ENCODE measurements at regions not wholly inside any gene's neighbourhood (a gene's known extent, or its start where the extent isn't known, plus 50 kb on each side); places are given as distances from the start of the nearest gene placed in this dataset.

- H3K27ac ChIP-seq: no peak overlapping the region
- no peaks in the 10 kb centered on the region for H3K4me1 ChIP-seq
- no peaks in the 10 kb centered on the region for H3K36me3 ChIP-seq
- H3K4me3 ChIP-seq: no peak overlapping the region
- ATAC-seq (no peak), DNase-seq (no peak)
- intact Hi-C loops (cut with DNase I): no loop called here
- 89 to 94% (median 92%) methylated on average over 1 of the region's 1 CpG for WGBS, 4 donors
- TF ChIP-seq POLR2A (IDR thresholded peaks at IDR 0.05) (no peak), CTCF (IDR thresholded peaks at IDR 0.05) (no peak)
- no peaks in the 10 kb centered on the region for H3K27me3 ChIP-seq
- no peaks in the 10 kb centered on the region for H3K9me3 ChIP-seq
Measured at GRCh38 chr18:37864122-37864521, 298.5 kb upstream of the CELF4 start.

- Histone ChIP-seq H3K27ac (no peak overlapping the region), H3K9me3 (peaks cover 0 to 4% (median 0%) of the 10 kb centered on the region in 12 donors), H3K4me1 (no peaks in the 10 kb centered on the region), H3K4me3 (no peak overlapping the region), H3K36me3 (no peaks in the 10 kb centered on the region), H3K27me3 (no peaks in the 10 kb centered on the region)
- DNase-seq: no peak
- intact Hi-C loops (cut with DNase I): no loop called here
- no peak for ATAC-seq
- no peak for TF ChIP-seq CTCF (IDR thresholded peaks at IDR 0.05)
- no peak for TF ChIP-seq POLR2A (IDR thresholded peaks at IDR 0.05)
- 32 to 59% (median 52%) methylated on average over 2 of the region's 2 CpGs for WGBS, 4 donors
Measured at GRCh38 chr18:37861981-37862380, 296.4 kb upstream of the CELF4 start.

- no peaks in the 10 kb centered on the region for H3K4me1 ChIP-seq
- intact Hi-C loops (cut with DNase I): no loop called here
- 45 to 60% (median 49%) methylated on average over 3 of the region's 3 CpGs for WGBS, 4 donors
Measured at GRCh38 chr18:37854396-37854795, 288.8 kb upstream of the CELF4 start.

GRCh38 chr18:37853706-37854105, 288.1 kb upstream of the CELF4 start:
- ATAC-seq: no peak
- H3K27me3 ChIP-seq: no peaks in the 10 kb centered on the region
- TF ChIP-seq POLR2A (IDR thresholded peaks at IDR 0.05) (no peak), CTCF (IDR thresholded peaks at IDR 0.05) (no peak)
- H3K36me3 ChIP-seq: no peaks in the 10 kb centered on the region
- peaks cover 0 to 16% (median 0%) of the 10 kb centered on the region in 12 donors for H3K9me3 ChIP-seq
- H3K27ac ChIP-seq: no peak overlapping the region
- 56 to 82% (median 75%) methylated on average over 3 of the region's 3 CpGs for WGBS, 4 donors
- H3K4me3 ChIP-seq: no peak overlapping the region
- intact Hi-C loops (cut with DNase I): no loop called here
- DNase-seq: no peak
- no peaks in the 10 kb centered on the region for H3K4me1 ChIP-seq

More at GRCh38 chr18:37854396-37854795, 288.8 kb upstream of the CELF4 start:
- Histone ChIP-seq H3K27me3 (no peaks in the 10 kb centered on the region), H3K9me3 (peaks cover 0 to 16% (median 0%) of the 10 kb centered on the region in 12 donors), H3K36me3 (no peaks in the 10 kb centered on the region), H3K4me3 (no peak overlapping the region), H3K27ac (no peak overlapping the region)
- DNase-seq: no peak
- TF ChIP-seq POLR2A (IDR thresholded peaks at IDR 0.05) (no peak), CTCF (IDR thresholded peaks at IDR 0.05) (no peak)
- no peak for ATAC-seq
